ENCODE measurements at regions not wholly inside any gene's neighbourhood (a gene's known extent, or its start where the extent isn't known, plus 50 kb on each side); places are given as distances from the start of the nearest gene placed in this dataset.

- H3K4me3 Mint-ChIP-seq: no peak overlapping the region
- H3K27ac ChIP-seq (ENCODE audit: insufficient read length, low read depth, low read length): no peak overlapping the region
- H3K36me3 Mint-ChIP-seq (ENCODE audit: insufficient read depth in 1 of 3, low read depth in 3 of 3): no peaks in the 10 kb centered on the region; a peak in 1 of 7 replicates
- no peaks in the 10 kb centered on the region for H3K27me3 ChIP-seq (ENCODE audit: insufficient read depth, low read length)
- H2BK15ac ChIP-seq (ENCODE audit: low read depth, low read length): no peak overlapping the region
- H3K79me1 ChIP-seq (ENCODE audit: insufficient read depth, low read depth, low read length, poor library complexity, severe bottlenecking): no peaks in the 10 kb centered on the region
- H3K23ac ChIP-seq (ENCODE audit: insufficient read length, low read depth, low read length): no peak overlapping the region
- no peak overlapping the region for H3K4me2 ChIP-seq (ENCODE audit: insufficient read depth, insufficient read length, low read length)
- no peaks in the 10 kb centered on the region; a peak in 1 of 5 replicates for H3K9me3 Mint-ChIP-seq
- H4K91ac ChIP-seq (ENCODE audit: insufficient read length, low read depth, low read length): no peak overlapping the region
- H3K27ac Mint-ChIP-seq: no peak overlapping the region
- H2AFZ ChIP-seq (ENCODE audit: low read length): no peak overlapping the region
- no peaks in the 10 kb centered on the region for H3K4me1 ChIP-seq (ENCODE audit: insufficient read depth, low read length)
- H2AK5ac ChIP-seq (ENCODE audit: insufficient read length, low read length): no peak overlapping the region
- no peak overlapping the region for H2BK120ac ChIP-seq (ENCODE audit: low read depth, low read length, poor library complexity, severe bottlenecking)
- no peaks in the 10 kb centered on the region for H4K20me1 ChIP-seq (ENCODE audit: control insufficient read depth, insufficient read depth, insufficient read length)
- H3K14ac ChIP-seq (ENCODE audit: insufficient read depth, low read length): no peak overlapping the region
- H3T11ph ChIP-seq (ENCODE audit: low read length): no peak overlapping the region
- no peak overlapping the region for H2BK5ac ChIP-seq (ENCODE audit: insufficient read length, low read length)
- TF ChIP-seq CTCF (conservative IDR thresholded peaks at IDR 0.05): no peak
- peaks cover 4 to 8% of the 10 kb centered on the region in 2 experiments; a peak in 3 of 4 replicates for H3K4me1 Mint-ChIP-seq
- H3K4ac ChIP-seq (ENCODE audit: low read depth, low read length): no peak overlapping the region
- no CpG with 5 or more reads among the region's 2 CpGs for WGBS (ENCODE audit: extremely low coverage, insufficient read length, low lambda C conversion rate)
- H3K9me3 ChIP-seq (ENCODE audit: control insufficient read depth, low read depth, low read length): no peaks in the 10 kb centered on the region
- no peak overlapping the region for H4K5ac ChIP-seq (ENCODE audit: insufficient read length, low read depth, low read length)
- no peak overlapping the region for H3K9ac ChIP-seq (ENCODE audit: extremely low read depth, insufficient read length, low read length)
- no peak overlapping the region for H2BK12ac ChIP-seq (ENCODE audit: insufficient read length, low read depth, low read length)
- H3K27me3 Mint-ChIP-seq (ENCODE audit: low read depth): no peaks in the 10 kb centered on the region
- DNase-seq: no peak
- no peaks in the 10 kb centered on the region for H3K23me2 ChIP-seq (ENCODE audit: insufficient read length, low read depth, low read length, poor library complexity, severe bottlenecking)
- H3K56ac ChIP-seq (ENCODE audit: insufficient read length, low read depth, low read length): no peak overlapping the region
- no peak overlapping the region for H4K8ac ChIP-seq (replicated peaks; ENCODE audit: insufficient read length, low read depth, low read length)
- no peak overlapping the region for H2BK20ac ChIP-seq (ENCODE audit: low read depth, low read length, poor library complexity, severe bottlenecking)
- no peaks in the 10 kb centered on the region for H3K79me2 ChIP-seq (ENCODE audit: insufficient read depth, low read length)
- no peak overlapping the region for H3K18ac ChIP-seq (ENCODE audit: insufficient read length, low read depth, low read length)
Observed at GRCh38 chr21:14881863-14882499, 182.8 kb downstream of the NRIP1 start.

Data from H9 (cell line).